Neural progenitor cell (in vitro differentiated cells): ENCODE measurements at regions not wholly inside any gene's neighbourhood (a gene's known extent, or its start where the extent isn't known, plus 50 kb on each side); places are given as distances from the start of the nearest gene placed in this dataset.

Experiments
- DNase-seq: peaks from one replicate; pipeline ENCODE4 v3.0.0-alpha.2; 2016; ENCODE audit warnings: low spot score
- H2AFZ ChIP-seq: fragments of 200-600 bp; sonication (generic); replicated peaks from 2 replicates; pipeline ENCODE4 v1.6.1; 2016; ENCODE audit warnings: antibody characterized with exemption
- H3F3A ChIP-seq: fragments of 200-600 bp; sonication (generic); 2 replicates; pipeline ENCODE4 v1.6.1; 2016; ENCODE audit warnings: antibody characterized with exemption, low read depth
- H3K27ac ChIP-seq: fragments of 200-600 bp; sonication (generic); 2 replicates; pipeline ENCODE4 v1.5.1; 2016; ENCODE audit warnings: mild to moderate bottlenecking
- H3K27me3 ChIP-seq: fragments of 200-600 bp; sonication (generic); 2 replicates; pipeline ENCODE4 v1.6.1; 2016; ENCODE audit warnings: mild to moderate bottlenecking, moderate library complexity
- H3K36me3 ChIP-seq: fragments of 200-600 bp; sonication (generic); 2 replicates; pipeline ENCODE4 v1.5.1; 2016
- H3K4me1 ChIP-seq: fragments of 200-600 bp; sonication (generic); 2 replicates; pipeline ENCODE4 v1.6.1; 2016; ENCODE audit warnings: mixed run types
- H3K4me2 ChIP-seq: fragments of 200-600 bp; sonication (generic); 2 replicates; pipeline ENCODE4 v1.6.1; 2016
- H3K4me3 ChIP-seq: fragments of 200-600 bp; sonication (generic); 2 replicates; pipeline ENCODE4 v1.5.1; 2016
- H3K79me2 ChIP-seq: fragments of 200-600 bp; sonication (generic); 2 replicates; pipeline ENCODE4 v1.6.1; 2016; ENCODE audit warnings: low read depth
- H3K9ac ChIP-seq: fragments of 200-600 bp; sonication (generic); 2 replicates; pipeline ENCODE4 v1.6.1; 2016
- H3K9me3 ChIP-seq: fragments of 200-600 bp; sonication (generic); 2 replicates; pipeline ENCODE4 v1.5.1; 2016; ENCODE audit warnings: low read depth
- H4K20me1 ChIP-seq: fragments of 200-600 bp; sonication (generic); 2 replicates; pipeline ENCODE4 v1.6.1; 2016; ENCODE audit warnings: low read depth
- H3K27ac Mint-ChIP-seq: 3 replicates; pipeline ENCODE4 v1.8.0; 2021; ENCODE audit warnings: mixed read lengths
- H3K27me3 Mint-ChIP-seq: 2 replicates; pipeline ENCODE4 v1.8.0; 2022; ENCODE audit warnings: low read depth, mild to moderate bottlenecking, inconsistent platforms, moderate library complexity, mixed read lengths; ENCODE audit not compliant: insufficient read depth
- H3K36me3 Mint-ChIP-seq: 3 replicates; pipeline ENCODE4 v1.8.0; 2021; ENCODE audit warnings: mixed read lengths
- H3K4me1 Mint-ChIP-seq: 3 replicates; pipeline ENCODE4 v1.8.0; 2021; ENCODE audit warnings: mixed read lengths
- H3K4me3 Mint-ChIP-seq: 3 replicates; pipeline ENCODE4 v1.8.0; 2021; ENCODE audit warnings: mild to moderate bottlenecking, moderate library complexity, mixed read lengths
- H3K9me3 Mint-ChIP-seq: 3 replicates; pipeline ENCODE4 v1.8.0; 2020; ENCODE audit warnings: mixed read lengths
- EZH2 ChIP-seq: fragments of 200-600 bp; sonication (generic); IDR thresholded peaks from 2 replicates; pipeline ENCODE4 v1.6.1; 2017; ENCODE audit warnings: antibody characterized with exemption, mild to moderate bottlenecking, moderate library complexity
- EZH2phosphoT487 ChIP-seq: fragments of 200-600 bp; sonication (generic); IDR thresholded peaks from 2 replicates; pipeline ENCODE4 v1.6.1; 2017; ENCODE audit warnings: antibody characterized with exemption
- TF ChIP-seq, protein P1 (sequence below): fragments of 200-600 bp; sonication (generic); IDR thresholded peaks from 2 replicates; pipeline ENCODE4 v1.5.1; 2017; ENCODE audit warnings: antibody characterized with exemption, mild to moderate bottlenecking

DNA sequence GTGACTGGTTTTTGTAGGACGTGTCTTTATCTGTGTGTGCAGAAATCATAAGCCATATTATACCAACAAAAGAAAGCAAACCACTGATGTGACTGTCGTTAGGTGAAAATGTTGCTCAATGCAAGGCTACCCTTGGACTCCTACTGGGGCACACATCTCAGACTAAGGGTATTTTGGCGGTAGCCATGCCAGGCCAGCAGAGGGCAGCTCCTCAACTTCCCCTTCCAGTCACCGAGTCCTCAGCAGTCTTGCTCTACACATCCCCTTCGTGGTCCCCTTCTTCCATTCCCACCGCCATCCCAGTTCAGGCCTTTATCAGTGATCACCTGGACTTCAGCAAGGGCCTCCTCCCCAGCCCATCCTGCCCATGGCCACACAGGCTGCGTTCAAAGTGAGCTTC, 113.7 kb upstream of the GGTLC1 start:
- Mint-ChIP-seq H3K4me1 (peaks cover 14% of the 10 kb centered on the region), H3K36me3 (no peaks in the 10 kb centered on the region), H3K9me3 (no peaks in the 10 kb centered on the region), H3K27me3 (no peaks in the 10 kb centered on the region), H3K4me3 (no peak overlapping the region), H3K27ac (no peak overlapping the region)
- Histone ChIP-seq H3K9me3 (no peaks in the 10 kb centered on the region), H4K20me1 (no peaks in the 10 kb centered on the region), H3K4me2 (no peak overlapping the region), H3K4me1 (peaks cover 8% of the 10 kb centered on the region), H3K27ac (no peak overlapping the region), H3K79me2 (no peaks in the 10 kb centered on the region), H3K4me3 (no peak overlapping the region), H3K27me3 (no peaks in the 10 kb centered on the region), H3K36me3 (no peaks in the 10 kb centered on the region), H3F3A (no peaks in the 10 kb centered on the region), H2AFZ (peak overlapping the region; percentile 33), H3K9ac (no peak overlapping the region)
- TF ChIP-seq EZH2phosphoT487: no peak
- TF ChIP-seq, protein P1, sequence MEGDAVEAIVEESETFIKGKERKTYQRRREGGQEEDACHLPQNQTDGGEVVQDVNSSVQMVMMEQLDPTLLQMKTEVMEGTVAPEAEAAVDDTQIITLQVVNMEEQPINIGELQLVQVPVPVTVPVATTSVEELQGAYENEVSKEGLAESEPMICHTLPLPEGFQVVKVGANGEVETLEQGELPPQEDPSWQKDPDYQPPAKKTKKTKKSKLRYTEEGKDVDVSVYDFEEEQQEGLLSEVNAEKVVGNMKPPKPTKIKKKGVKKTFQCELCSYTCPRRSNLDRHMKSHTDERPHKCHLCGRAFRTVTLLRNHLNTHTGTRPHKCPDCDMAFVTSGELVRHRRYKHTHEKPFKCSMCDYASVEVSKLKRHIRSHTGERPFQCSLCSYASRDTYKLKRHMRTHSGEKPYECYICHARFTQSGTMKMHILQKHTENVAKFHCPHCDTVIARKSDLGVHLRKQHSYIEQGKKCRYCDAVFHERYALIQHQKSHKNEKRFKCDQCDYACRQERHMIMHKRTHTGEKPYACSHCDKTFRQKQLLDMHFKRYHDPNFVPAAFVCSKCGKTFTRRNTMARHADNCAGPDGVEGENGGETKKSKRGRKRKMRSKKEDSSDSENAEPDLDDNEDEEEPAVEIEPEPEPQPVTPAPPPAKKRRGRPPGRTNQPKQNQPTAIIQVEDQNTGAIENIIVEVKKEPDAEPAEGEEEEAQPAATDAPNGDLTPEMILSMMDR: peak; percentile 63
- TF ChIP-seq EZH2: no peak
- DNase-seq: peak; percentile 56

DNA sequence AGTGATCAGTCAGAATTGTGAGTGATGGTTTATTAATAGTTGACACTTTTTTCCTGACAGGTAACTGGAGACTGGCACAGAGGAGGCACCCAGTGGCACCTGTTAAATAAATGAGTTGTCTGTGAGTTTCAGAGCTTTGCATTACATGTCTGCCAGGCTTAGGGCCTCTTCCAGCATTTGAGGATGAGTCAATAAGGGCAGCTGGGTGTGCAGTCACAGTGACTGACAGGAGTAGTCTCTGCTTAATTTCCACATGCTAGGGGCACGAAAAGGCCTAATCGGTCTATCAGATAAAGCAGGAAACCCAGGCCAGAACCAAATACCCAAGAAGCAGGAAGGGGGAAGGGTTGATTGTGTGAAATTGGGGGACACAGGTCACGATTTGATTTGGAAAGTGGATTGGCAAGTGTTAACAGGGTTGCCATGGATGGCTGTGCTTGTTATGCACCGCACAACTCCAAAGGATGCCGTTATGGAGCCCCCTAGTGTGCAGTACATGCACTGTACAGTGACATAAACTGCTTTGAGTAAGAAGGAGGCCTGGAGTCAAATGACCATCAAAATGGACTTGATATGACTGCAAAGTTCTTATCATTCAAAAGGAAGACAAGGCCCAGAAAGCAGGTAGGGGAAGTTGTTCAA, 111.9 kb upstream of the GGTLC1 start:
- H3K27ac ChIP-seq: no peak overlapping the region
- Mint-ChIP-seq H3K4me3 (no peak overlapping the region), H3K36me3 (no peaks in the 10 kb centered on the region), H3K27ac (no peak overlapping the region), H3K27me3 (no peaks in the 10 kb centered on the region), H3K9me3 (no peaks in the 10 kb centered on the region), H3K4me1 (peaks cover 31% of the 10 kb centered on the region)
- H3F3A ChIP-seq: peaks cover 16% of the 10 kb centered on the region
- no peaks in the 10 kb centered on the region for H4K20me1 ChIP-seq
- H3K79me2 ChIP-seq: no peaks in the 10 kb centered on the region
- peak overlapping the region; percentile 33 for H2AFZ ChIP-seq
- H3K27me3 ChIP-seq: no peaks in the 10 kb centered on the region
- no peak overlapping the region for H3K9ac ChIP-seq
- H3K4me1 ChIP-seq: peaks cover 26% of the 10 kb centered on the region
- H3K4me3 ChIP-seq: no peak overlapping the region
- H3K4me2 ChIP-seq: no peak overlapping the region
- TF ChIP-seq, protein P1: peak; percentile 79
- no peak for TF ChIP-seq EZH2
- TF ChIP-seq EZH2phosphoT487: no peak
- H3K36me3 ChIP-seq: no peaks in the 10 kb centered on the region
- no peaks in the 10 kb centered on the region for H3K9me3 ChIP-seq
- DNase-seq: peak; percentile 80

DNA sequence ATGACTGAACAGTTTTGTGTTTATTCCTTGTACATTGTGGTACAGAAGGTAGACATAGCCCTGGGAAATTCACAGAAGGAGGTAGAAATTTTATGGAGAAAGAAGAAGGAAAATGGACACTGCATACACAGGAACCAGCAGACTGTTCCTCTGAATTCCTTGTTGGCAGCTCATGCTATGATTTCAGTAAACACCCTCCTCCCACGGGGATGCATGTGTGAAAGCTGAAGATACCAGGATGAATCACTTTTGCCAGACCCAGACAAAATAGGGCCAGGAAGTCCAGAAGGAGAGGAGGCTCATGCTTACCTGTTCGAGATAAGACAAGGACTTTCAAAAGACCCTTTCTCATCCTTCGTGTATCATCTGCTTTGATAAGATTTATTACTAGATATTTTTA, 110.3 kb upstream of the GGTLC1 start:
- Mint-ChIP-seq H3K4me1 (peaks cover 38% of the 10 kb centered on the region), H3K4me3 (no peak overlapping the region), H3K9me3 (no peaks in the 10 kb centered on the region), H3K27me3 (no peaks in the 10 kb centered on the region), H3K27ac (no peak overlapping the region), H3K36me3 (no peaks in the 10 kb centered on the region)
- Histone ChIP-seq H3K27me3 (no peaks in the 10 kb centered on the region), H3K4me1 (peaks cover 33% of the 10 kb centered on the region), H4K20me1 (no peaks in the 10 kb centered on the region), H2AFZ (no peak overlapping the region), H3K9me3 (no peaks in the 10 kb centered on the region), H3K4me2 (no peak overlapping the region), H3K79me2 (no peaks in the 10 kb centered on the region), H3K36me3 (no peaks in the 10 kb centered on the region), H3K9ac (no peak overlapping the region), H3K27ac (no peak overlapping the region), H3K4me3 (no peak overlapping the region), H3F3A (peaks cover 16% of the 10 kb centered on the region)
- TF ChIP-seq, protein P1: no peak
- TF ChIP-seq EZH2phosphoT487 (no peak), EZH2 (no peak)
- DNase-seq: no peak
